T-cell (primary cell): ENCODE measurements at regions not wholly inside any gene's neighbourhood (a gene's known extent, or its start where the extent isn't known, plus 50 kb on each side); places are given as distances from the start of the nearest gene placed in this dataset.

Experiments used
- ATAC-seq, 4 experiments: fragments of 200-7000 bp in 3 of 4; fragments of 150-1000 bp in 1 of 4; cut with Tn5 transposase; replicated peaks in 1 of 4; 1 replicate in 3 of 4; 2 replicates in 1 of 4; pipeline ENCODE4 v1.10.0; 2021; ENCODE audit warnings: moderate library complexity in 3 of 4, mild to moderate bottlenecking in 2 of 4, moderate number of reproducible peaks in 1 of 4
- CTCF ChIA-PET, 2 donors: fragments of 300-600 bp; sonication (Branson Sonifier 250); formaldehyde crosslinking; loops; one replicate each; lab custom pipeline; 2022; ENCODE audit warnings: antibody characterized with exemption in 2 of 2; lab: Charles Lee
- POLR2A ChIA-PET, 2 donors: fragments of 300-600 bp; sonication (Branson Sonifier 250); formaldehyde crosslinking; loops; one replicate each; lab custom pipeline; 2022; ENCODE audit warnings: antibody characterized with exemption in 2 of 2; lab: Charles Lee
- DNase-seq, 35 experiments: peaks; one replicate each; pipeline versions ENCODE4 v3.0.0 to v3.0.0-alpha.2; 2013 to 2023
- H3K27ac ChIP-seq: one replicate; pipeline ENCODE4 v1.5.1; 2013; ENCODE audit warnings: low read length
- H3K27me3 ChIP-seq, 2 experiments: replicated peaks in 1 of 2; 1 replicate in 1 of 2; 2 replicates in 1 of 2; pipeline versions ENCODE4 v1.6.1 to v1.7.0; 2013; ENCODE audit warnings: low read length in 1 of 2, mixed read lengths in 1 of 2; ENCODE audit not compliant: control insufficient read depth in 2 of 2, insufficient read depth in 2 of 2; ENCODE audit errors: extremely low read depth in 1 of 2
- H3K36me3 ChIP-seq, 2 donors: 1 replicate in 1 of 2; 2 replicates in 1 of 2; pipeline versions ENCODE4 v1.6.1 to v1.7.0; 2013; ENCODE audit warnings: low read length in 1 of 2; ENCODE audit not compliant: control insufficient read depth in 2 of 2, insufficient read depth in 1 of 2; ENCODE audit errors: extremely low read depth in 1 of 2
- H3K4me1 ChIP-seq, 2 experiments: 1 replicate in 1 of 2; 2 replicates in 1 of 2; pipeline versions ENCODE4 v1.6.1 to v1.7.0; 2013; ENCODE audit warnings: low read length in 2 of 2, mixed read lengths in 1 of 2; ENCODE audit not compliant: insufficient read depth in 2 of 2, control insufficient read depth in 1 of 2; ENCODE audit errors: extremely low read depth in 1 of 2
- H3K4me3 ChIP-seq, 2 donors: 1 replicate in 1 of 2; 2 replicates in 1 of 2; pipeline versions ENCODE4 v1.5.1 to v1.7.0; 2013; ENCODE audit warnings: mild to moderate bottlenecking in 2 of 2, low read length in 1 of 2, moderate library complexity in 1 of 2; ENCODE audit not compliant: control insufficient read depth in 1 of 2; ENCODE audit errors: extremely low read depth in 1 of 2
- H3K9me3 ChIP-seq: 2 replicates; pipeline ENCODE4 v1.7.0; 2013
- H3K27ac Mint-ChIP-seq, 2 donors: one replicate each; pipeline ENCODE4 v1.8.0; 2020 to 2021; ENCODE audit warnings: mild to moderate bottlenecking in 2 of 2, mixed read lengths in 2 of 2
- H3K27me3 Mint-ChIP-seq, 2 donors: one replicate each; pipeline ENCODE4 v1.8.0; 2021 to 2022; ENCODE audit warnings: mixed read lengths in 2 of 2
- H3K36me3 Mint-ChIP-seq: one replicate; pipeline ENCODE4 v1.8.0; 2021; ENCODE audit warnings: mixed read lengths
- H3K4me1 Mint-ChIP-seq, 3 donors: one replicate each; pipeline ENCODE4 v1.8.0; 2020 to 2022; ENCODE audit warnings: mixed read lengths in 3 of 3, mild to moderate bottlenecking in 1 of 3
- H3K4me3 Mint-ChIP-seq, 3 donors: one replicate each; pipeline ENCODE4 v1.8.0; 2020 to 2022; ENCODE audit warnings: mild to moderate bottlenecking in 3 of 3, mixed read lengths in 3 of 3, moderate library complexity in 3 of 3
- H3K9me3 Mint-ChIP-seq, 3 donors: one replicate each; pipeline ENCODE4 v1.8.0; 2020 to 2022; ENCODE audit warnings: mixed read lengths in 3 of 3
- WGBS: methylation state at CpG from one replicate; pipeline ENCODE4 v1.1.5; 2013; ENCODE audit warnings: missing lambda C conversion rate; ENCODE audit not compliant: insufficient coverage; 5-methylcytosine and 5-hydroxymethylcytosine counted together

GRCh38 chr21:38173276-38174035 is 83.3 kb upstream of the KCNJ15 start:
- DNase-seq (no peak), ATAC-seq (no peak)
- H3K4me3 Mint-ChIP-seq: no peak overlapping the region
- H3K9me3 ChIP-seq: no peaks in the 10 kb centered on the region
- H3K27me3 Mint-ChIP-seq: peaks cover 1 to 3% of the 10 kb centered on the region in 2 donors
- no peaks in the 10 kb centered on the region for H3K36me3 Mint-ChIP-seq
- H3K9me3 Mint-ChIP-seq: no peaks in the 10 kb centered on the region
- H3K27me3 ChIP-seq: peaks cover 0 to 3% of the 10 kb centered on the region in 2 experiments
- CTCF ChIA-PET: no interaction called here
- no peaks in the 10 kb centered on the region for H3K36me3 ChIP-seq
- H3K27ac Mint-ChIP-seq: no peak overlapping the region
- H3K27ac ChIP-seq: no peak overlapping the region
- no peak overlapping the region for H3K4me3 ChIP-seq
- WGBS: no CpG with 5 or more reads among the region's 3 CpGs
- no peaks in the 10 kb centered on the region for H3K4me1 Mint-ChIP-seq
- H3K4me1 ChIP-seq: no peaks in the 10 kb centered on the region
- POLR2A ChIA-PET: no interaction called here

GRCh38 chr21:38175306-38175705 is 81.5 kb upstream of the KCNJ15 start:
- no peak for DNase-seq

GRCh38 chr21:38177919-38178652 is 78.7 kb upstream of the KCNJ15 start:
- peaks cover 7 to 8% of the 10 kb centered on the region in 2 donors for H3K27me3 Mint-ChIP-seq
- ATAC-seq (no peak), DNase-seq (no peak)
- Histone ChIP-seq H3K4me3 (no peak overlapping the region), H3K9me3 (no peaks in the 10 kb centered on the region), H3K27ac (no peak overlapping the region), H3K4me1 (no peaks in the 10 kb centered on the region), H3K36me3 (no peaks in the 10 kb centered on the region), H3K27me3 (no peaks in the 10 kb centered on the region)
- CTCF ChIA-PET: no interaction called here
- H3K4me3 Mint-ChIP-seq: no peak overlapping the region
- POLR2A ChIA-PET: no interaction called here
- H3K27ac Mint-ChIP-seq: no peak overlapping the region
- no peaks in the 10 kb centered on the region for H3K9me3 Mint-ChIP-seq
- H3K36me3 Mint-ChIP-seq: no peaks in the 10 kb centered on the region
- WGBS: 40% methylated on average over 1 of the region's 5 CpGs
- H3K4me1 Mint-ChIP-seq: no peaks in the 10 kb centered on the region

More at GRCh38 chr21:38175306-38175705, 81.5 kb upstream of the KCNJ15 start:
- no peaks in the 10 kb centered on the region for H3K36me3 Mint-ChIP-seq
- Histone ChIP-seq H3K4me1 (no peaks in the 10 kb centered on the region), H3K9me3 (no peaks in the 10 kb centered on the region), H3K27ac (no peak overlapping the region), H3K4me3 (no peak overlapping the region), H3K36me3 (no peaks in the 10 kb centered on the region), H3K27me3 (no peaks in the 10 kb centered on the region)
- peaks cover 7 to 11% of the 10 kb centered on the region in 2 donors for H3K27me3 Mint-ChIP-seq
- ChIA-PET CTCF (no interaction called here), POLR2A (no interaction called here)
- H3K4me1 Mint-ChIP-seq: no peaks in the 10 kb centered on the region
- no peaks in the 10 kb centered on the region for H3K9me3 Mint-ChIP-seq
- no peak overlapping the region for H3K27ac Mint-ChIP-seq
- no CpG with 5 or more reads among the region's 1 CpG for WGBS
- no peak overlapping the region for H3K4me3 Mint-ChIP-seq
- no peak for ATAC-seq

GRCh38 chr21:38178653-38179470 is 77.9 kb upstream of the KCNJ15 start:
- ChIA-PET POLR2A (no interaction called here), CTCF (no interaction called here)
- Histone ChIP-seq H3K36me3 (no peaks in the 10 kb centered on the region), H3K9me3 (no peaks in the 10 kb centered on the region), H3K4me1 (no peaks in the 10 kb centered on the region), H3K27ac (no peak overlapping the region), H3K4me3 (no peak overlapping the region), H3K27me3 (no peaks in the 10 kb centered on the region)
- DNase-seq (no peak), ATAC-seq (no peak)
- Mint-ChIP-seq H3K27me3 (peaks cover 7 to 8% of the 10 kb centered on the region in 2 donors), H3K36me3 (no peaks in the 10 kb centered on the region), H3K4me3 (no peak overlapping the region), H3K27ac (no peak overlapping the region), H3K9me3 (no peaks in the 10 kb centered on the region), H3K4me1 (no peaks in the 10 kb centered on the region)
- 69% methylated on average over 4 of the region's 6 CpGs for WGBS

- DNase-seq (no peak), ATAC-seq (no peak)
- ChIA-PET CTCF (no interaction called here), POLR2A (no interaction called here)
- WGBS: 68% methylated on average over 2 of the region's 2 CpGs
- Histone ChIP-seq H3K36me3 (no peaks in the 10 kb centered on the region), H3K27ac (no peak overlapping the region), H3K4me1 (no peaks in the 10 kb centered on the region), H3K9me3 (no peaks in the 10 kb centered on the region), H3K4me3 (no peak overlapping the region), H3K27me3 (no peaks in the 10 kb centered on the region)
- H3K36me3 Mint-ChIP-seq: no peaks in the 10 kb centered on the region
- H3K9me3 Mint-ChIP-seq: no peaks in the 10 kb centered on the region
- peaks cover 7 to 8% of the 10 kb centered on the region in 2 donors for H3K27me3 Mint-ChIP-seq
- no peaks in the 10 kb centered on the region for H3K4me1 Mint-ChIP-seq
- H3K27ac Mint-ChIP-seq: no peak overlapping the region
- no peak overlapping the region for H3K4me3 Mint-ChIP-seq
Observed at GRCh38 chr21:38179511-38179910, 77.3 kb upstream of the KCNJ15 start.

GRCh38 chr21:38181096-38181495 is 75.7 kb upstream of the KCNJ15 start:
- DNase-seq (no peak), ATAC-seq (no peak)
- no CpG with 5 or more reads among the region's 4 CpGs for WGBS
- POLR2A ChIA-PET: interaction anchor here in 1 of 2 donors (0.7 kb wide), 1 partner anchor 784 kb away, joined by 3 read pairs; no protein-coding TSS in a partner anchor
- Mint-ChIP-seq H3K27me3 (peaks cover 7 to 8% of the 10 kb centered on the region in 2 donors), H3K27ac (no peak overlapping the region), H3K4me3 (no peak overlapping the region), H3K4me1 (no peaks in the 10 kb centered on the region), H3K9me3 (peaks cover 0 to 8% (median 7%) of the 10 kb centered on the region in 3 donors), H3K36me3 (no peaks in the 10 kb centered on the region)
- H3K9me3 ChIP-seq: no peaks in the 10 kb centered on the region
- no peaks in the 10 kb centered on the region for H3K36me3 ChIP-seq
- H3K4me3 ChIP-seq: no peak overlapping the region
- H3K27ac ChIP-seq: no peak overlapping the region
- no peaks in the 10 kb centered on the region for H3K4me1 ChIP-seq
- no peaks in the 10 kb centered on the region for H3K27me3 ChIP-seq
- CTCF ChIA-PET: no interaction called here
